ENCODE measurements at regions not wholly inside any gene's neighbourhood (a gene's known extent, or its start where the extent isn't known, plus 50 kb on each side); places are given as distances from the start of the nearest gene placed in this dataset.

GRCh38 chr13:81142306-81142999 is 801.5 kb upstream of the SPRY2 start:
- intact Hi-C loops (cut with micrococcal nuclease): no loop called here

GRCh38 chr13:81140675-81141074 is 799.7 kb upstream of the SPRY2 start:
- no peak overlapping the region for H3K27ac Mint-ChIP-seq
- no peak overlapping the region for H3K4me3 Mint-ChIP-seq
- POLR2A ChIA-PET: no interaction called here
- CTCF ChIA-PET: no interaction called here
- no peak for TF ChIP-seq CTCF (IDR thresholded peaks at IDR 0.05)
- DNase-seq (no peak), ATAC-seq (ENCODE audit: low read depth) (no peak)
- no peaks in the 10 kb centered on the region for H3K27me3 Mint-ChIP-seq
- intact Hi-C loops (cut with micrococcal nuclease): no loop called here
- H3K4me1 Mint-ChIP-seq: no peaks in the 10 kb centered on the region
- H3K36me3 Mint-ChIP-seq (ENCODE audit: low read depth): no peaks in the 10 kb centered on the region
- no peaks in the 10 kb centered on the region for H3K9me3 Mint-ChIP-seq

More at GRCh38 chr13:81142306-81142999, 801.5 kb upstream of the SPRY2 start:
- no peak overlapping the region for H3K4me3 Mint-ChIP-seq
- CTCF ChIA-PET: no interaction called here
- ATAC-seq (ENCODE audit: low read depth) (no peak), DNase-seq (no peak)
- POLR2A ChIA-PET: no interaction called here
- H3K9me3 Mint-ChIP-seq: peaks cover 5% of the 10 kb centered on the region
- H3K27me3 Mint-ChIP-seq: no peaks in the 10 kb centered on the region
- TF ChIP-seq CTCF (IDR thresholded peaks at IDR 0.05): no peak
- no peaks in the 10 kb centered on the region for H3K36me3 Mint-ChIP-seq (ENCODE audit: low read depth)
- H3K4me1 Mint-ChIP-seq: no peaks in the 10 kb centered on the region
- H3K27ac Mint-ChIP-seq: no peak overlapping the region

GRCh38 chr13:81139987-81140386 is 799.1 kb upstream of the SPRY2 start:
- intact Hi-C loops (cut with micrococcal nuclease): no loop called here
- H3K4me1 Mint-ChIP-seq: no peaks in the 10 kb centered on the region
- DNase-seq (no peak), ATAC-seq (ENCODE audit: low read depth) (no peak)
- ChIA-PET CTCF (no interaction called here), POLR2A (no interaction called here)
- no peak overlapping the region for H3K27ac Mint-ChIP-seq
- H3K36me3 Mint-ChIP-seq (ENCODE audit: low read depth): no peaks in the 10 kb centered on the region
- H3K4me3 Mint-ChIP-seq: no peak overlapping the region
- TF ChIP-seq CTCF (IDR thresholded peaks at IDR 0.05): no peak
- no peaks in the 10 kb centered on the region for H3K9me3 Mint-ChIP-seq
- no peaks in the 10 kb centered on the region for H3K27me3 Mint-ChIP-seq

GRCh38 chr13:81138353-81138980 is 797.5 kb upstream of the SPRY2 start:
- Mint-ChIP-seq H3K4me1 (no peaks in the 10 kb centered on the region), H3K27me3 (no peaks in the 10 kb centered on the region), H3K9me3 (no peaks in the 10 kb centered on the region), H3K4me3 (no peak overlapping the region), H3K27ac (no peak overlapping the region), H3K36me3 (ENCODE audit: low read depth) (no peaks in the 10 kb centered on the region)
- DNase-seq (no peak), ATAC-seq (ENCODE audit: low read depth) (no peak)
- no peak for TF ChIP-seq CTCF (IDR thresholded peaks at IDR 0.05)
- intact Hi-C loops (cut with micrococcal nuclease): no loop called here
- POLR2A ChIA-PET: no interaction called here
- CTCF ChIA-PET: no interaction called here

- intact Hi-C loops (cut with micrococcal nuclease): no loop called here
- CTCF ChIA-PET: no interaction called here
- DNase-seq (no peak), ATAC-seq (ENCODE audit: low read depth) (no peak)
- H3K27ac Mint-ChIP-seq: no peak overlapping the region
- H3K9me3 Mint-ChIP-seq: peaks cover 5% of the 10 kb centered on the region
- TF ChIP-seq CTCF (IDR thresholded peaks at IDR 0.05): no peak
- POLR2A ChIA-PET: no interaction called here
- H3K4me1 Mint-ChIP-seq: no peaks in the 10 kb centered on the region
- H3K4me3 Mint-ChIP-seq: no peak overlapping the region
- H3K27me3 Mint-ChIP-seq: no peaks in the 10 kb centered on the region
- H3K36me3 Mint-ChIP-seq (ENCODE audit: low read depth): no peaks in the 10 kb centered on the region
These were observed 792.1 kb upstream of the SPRY2 start for GRCh38 chr13:81133066-81133465.
